SK-N-SH treated with all-trans-retinoic acid at 6 μM for 48 hours (cell line): ENCODE measurements at regions not wholly inside any gene's neighbourhood (a gene's known extent, or its start where the extent isn't known, plus 50 kb on each side); places are given as distances from the start of the nearest gene placed in this dataset.

ENCODE experiments used
- ATAC-seq: fragments of 200-7000 bp; cut with Tn5 transposase; 3 replicates; pipeline ENCODE4 v1.9.1; 2020; ENCODE audit warnings: mild to moderate bottlenecking, moderate library complexity
- ARNTL ChIP-seq: fragments of 450-650 bp; formaldehyde crosslinking; IDR thresholded peaks from 2 replicates; pipeline ENCODE4 v1.5.0; 2020; ENCODE audit warnings: low read depth, mild to moderate bottlenecking, moderate library complexity, borderline replicate concordance
- BACH2 ChIP-seq: fragments of 250-450 bp; sonication (Bioruptor Pico); IDR thresholded peaks from 2 replicates; pipeline ENCODE4 v1.9.0; 2021; ENCODE audit warnings: mild to moderate bottlenecking, borderline replicate concordance
- ESRRG ChIP-seq: fragments of 250-450 bp; sonication (Bioruptor Pico); IDR thresholded peaks from 2 replicates; pipeline ENCODE4 v1.6.1; 2021; ENCODE audit warnings: mild to moderate bottlenecking
- ISL1 ChIP-seq: fragments of 250-450 bp; sonication (Bioruptor Pico); IDR thresholded peaks from 2 replicates; pipeline ENCODE4 v2.1.2; 2022; ENCODE audit warnings: mild to moderate bottlenecking, moderate library complexity
- OSR1 ChIP-seq: fragments of 250-450 bp; sonication (Bioruptor Pico); IDR thresholded peaks from 2 replicates; pipeline ENCODE4 v1.8.0; 2022; ENCODE audit warnings: moderate library complexity, mild to moderate bottlenecking, inconsistent platforms
- PPARA ChIP-seq: fragments of 250-450 bp; sonication (Bioruptor Pico); IDR thresholded peaks from 2 replicates; pipeline ENCODE4 v1.5.0; 2020; ENCODE audit warnings: mild to moderate bottlenecking, borderline replicate concordance
- RARB ChIP-seq: fragments of 250-450 bp; sonication (Bioruptor Pico); IDR thresholded peaks from 2 replicates; pipeline ENCODE4 v1.8.0; 2021; ENCODE audit warnings: mild to moderate bottlenecking, moderate library complexity
- SNAI2 ChIP-seq: fragments of 250-450 bp; sonication (Bioruptor Pico); IDR thresholded peaks from 2 replicates; pipeline ENCODE4 v1.5.0; 2020; ENCODE audit warnings: mild to moderate bottlenecking, moderate library complexity
- TCF4 ChIP-seq: fragments of 250-450 bp; sonication (Bioruptor Pico); IDR thresholded peaks from 2 replicates; pipeline ENCODE4 v1.8.0; 2021; ENCODE audit warnings: mild to moderate bottlenecking, moderate library complexity, borderline replicate concordance
- TOX ChIP-seq: fragments of 250-450 bp; sonication (Bioruptor Pico); IDR thresholded peaks from 2 replicates; pipeline ENCODE4 v1.8.0; 2021; ENCODE audit warnings: mild to moderate bottlenecking, moderate library complexity, borderline replicate concordance
- ZFP3 ChIP-seq: fragments of 250-450 bp; sonication (Bioruptor Pico); IDR thresholded peaks from 2 replicates; pipeline ENCODE4 v1.5.0; 2020; ENCODE audit warnings: mild to moderate bottlenecking, moderate library complexity
- ZFP30 ChIP-seq: fragments of 450-650 bp; formaldehyde crosslinking; IDR thresholded peaks from 2 replicates; pipeline ENCODE4 v1.5.0; 2022; ENCODE audit warnings: mild to moderate bottlenecking, moderate library complexity
- ZNF565 ChIP-seq: fragments of 450-650 bp; formaldehyde crosslinking; conservative IDR thresholded peaks from 2 replicates; pipeline ENCODE4 v1.5.0; 2020; ENCODE audit warnings: low read depth, mild to moderate bottlenecking, moderate library complexity
- ZNF70 ChIP-seq: fragments of 450-650 bp; formaldehyde crosslinking; IDR thresholded peaks from 2 replicates; pipeline ENCODE4 v1.5.0; 2020; ENCODE audit warnings: mild to moderate bottlenecking, moderate library complexity
- TF ChIP-seq, protein P1 (sequence below): fragments of 250-450 bp; sonication (Bioruptor Pico); IDR thresholded peaks from 2 replicates; pipeline ENCODE4 v1.8.0; 2020; ENCODE audit warnings: mild to moderate bottlenecking, moderate library complexity, borderline replicate concordance
- TF ChIP-seq, protein P2 (sequence below): fragments of 250-450 bp; sonication (Bioruptor Pico); IDR thresholded peaks from 2 replicates; pipeline ENCODE4 v1.8.0; 2021; ENCODE audit warnings: low read depth, mild to moderate bottlenecking, moderate library complexity, borderline replicate concordance
- TF ChIP-seq, protein P3 (sequence below): fragments of 250-450 bp; sonication (Bioruptor Pico); IDR thresholded peaks from 2 replicates; pipeline ENCODE4 v1.5.0; 2020; ENCODE audit warnings: mild to moderate bottlenecking, moderate library complexity
- TF ChIP-seq, protein P4 (sequence below): fragments of 250-450 bp; sonication (Bioruptor Pico); IDR thresholded peaks from 2 replicates; pipeline ENCODE4 v1.5.1; 2020; ENCODE audit warnings: low read depth, mild to moderate bottlenecking, moderate library complexity

DNA sequence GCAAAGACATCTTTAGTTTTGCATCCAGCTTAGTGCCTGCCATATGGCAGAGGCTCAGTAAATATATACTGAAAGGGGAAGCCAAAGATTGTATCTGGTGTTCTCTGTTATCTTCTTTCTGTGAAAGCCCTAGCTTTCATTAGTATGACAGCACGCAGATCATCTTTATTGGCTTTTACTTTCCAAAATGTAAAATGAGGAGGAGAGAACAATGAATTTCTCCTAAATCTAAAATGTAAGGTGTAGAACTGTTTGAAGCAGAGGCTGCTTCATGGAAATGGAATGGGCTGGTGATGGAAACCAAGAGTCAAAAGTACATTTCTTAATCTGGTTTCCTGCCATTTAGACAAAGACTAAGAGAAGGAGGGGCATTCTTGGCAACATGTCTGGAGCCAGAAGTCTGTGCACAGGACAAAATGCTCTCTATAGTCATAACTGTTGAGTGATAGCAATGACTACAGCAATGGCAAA lies 1029.9 kb upstream of the PIK3C3 start:
- no peak for TF ChIP-seq ESRRG (CRISPR knock-in tag)
- peak; percentile 76; the same call in 1 of the 2 replicates for TF ChIP-seq TCF4 (CRISPR knock-in tag)
- TF ChIP-seq ISL1 (CRISPR knock-in tag) = peak; percentile 96
- TF ChIP-seq, protein P1, sequence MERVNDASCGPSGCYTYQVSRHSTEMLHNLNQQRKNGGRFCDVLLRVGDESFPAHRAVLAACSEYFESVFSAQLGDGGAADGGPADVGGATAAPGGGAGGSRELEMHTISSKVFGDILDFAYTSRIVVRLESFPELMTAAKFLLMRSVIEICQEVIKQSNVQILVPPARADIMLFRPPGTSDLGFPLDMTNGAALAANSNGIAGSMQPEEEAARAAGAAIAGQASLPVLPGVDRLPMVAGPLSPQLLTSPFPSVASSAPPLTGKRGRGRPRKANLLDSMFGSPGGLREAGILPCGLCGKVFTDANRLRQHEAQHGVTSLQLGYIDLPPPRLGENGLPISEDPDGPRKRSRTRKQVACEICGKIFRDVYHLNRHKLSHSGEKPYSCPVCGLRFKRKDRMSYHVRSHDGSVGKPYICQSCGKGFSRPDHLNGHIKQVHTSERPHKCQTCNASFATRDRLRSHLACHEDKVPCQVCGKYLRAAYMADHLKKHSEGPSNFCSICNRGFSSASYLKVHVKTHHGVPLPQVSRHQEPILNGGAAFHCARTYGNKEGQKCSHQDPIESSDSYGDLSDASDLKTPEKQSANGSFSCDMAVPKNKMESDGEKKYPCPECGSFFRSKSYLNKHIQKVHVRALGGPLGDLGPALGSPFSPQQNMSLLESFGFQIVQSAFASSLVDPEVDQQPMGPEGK = 0 out of 2 replicates have a peak, but pooled peaks have one; percentile 13
- 0 out of 2 replicates have a peak, but pooled peaks have one; percentile 22 for TF ChIP-seq ZFP30 (CRISPR knock-in tag)
- peak; percentile 69 for TF ChIP-seq SNAI2 (CRISPR knock-in tag)
- no peak for TF ChIP-seq PPARA (CRISPR knock-in tag)
- TF ChIP-seq ZFP3 = 0 out of 2 replicates have a peak, but pooled peaks have one; percentile 20
- TF ChIP-seq ZNF565 (CRISPR knock-in tag) = 0 out of 2 replicates have a peak, but pooled peaks have one; percentile 56
- TF ChIP-seq, protein P2, sequence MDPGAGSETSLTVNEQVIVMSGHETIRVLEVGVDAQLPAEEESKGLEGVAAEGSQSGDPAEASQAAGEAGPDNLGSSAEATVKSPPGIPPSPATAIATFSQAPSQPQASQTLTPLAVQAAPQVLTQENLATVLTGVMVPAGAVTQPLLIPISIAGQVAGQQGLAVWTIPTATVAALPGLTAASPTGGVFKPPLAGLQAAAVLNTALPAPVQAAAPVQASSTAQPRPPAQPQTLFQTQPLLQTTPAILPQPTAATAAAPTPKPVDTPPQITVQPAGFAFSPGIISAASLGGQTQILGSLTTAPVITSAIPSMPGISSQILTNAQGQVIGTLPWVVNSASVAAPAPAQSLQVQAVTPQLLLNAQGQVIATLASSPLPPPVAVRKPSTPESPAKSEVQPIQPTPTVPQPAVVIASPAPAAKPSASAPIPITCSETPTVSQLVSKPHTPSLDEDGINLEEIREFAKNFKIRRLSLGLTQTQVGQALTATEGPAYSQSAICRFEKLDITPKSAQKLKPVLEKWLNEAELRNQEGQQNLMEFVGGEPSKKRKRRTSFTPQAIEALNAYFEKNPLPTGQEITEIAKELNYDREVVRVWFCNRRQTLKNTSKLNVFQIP (CRISPR knock-in tag) = peak; percentile 40; the same call in 1 of the 2 replicates
- TF ChIP-seq, protein P3, sequence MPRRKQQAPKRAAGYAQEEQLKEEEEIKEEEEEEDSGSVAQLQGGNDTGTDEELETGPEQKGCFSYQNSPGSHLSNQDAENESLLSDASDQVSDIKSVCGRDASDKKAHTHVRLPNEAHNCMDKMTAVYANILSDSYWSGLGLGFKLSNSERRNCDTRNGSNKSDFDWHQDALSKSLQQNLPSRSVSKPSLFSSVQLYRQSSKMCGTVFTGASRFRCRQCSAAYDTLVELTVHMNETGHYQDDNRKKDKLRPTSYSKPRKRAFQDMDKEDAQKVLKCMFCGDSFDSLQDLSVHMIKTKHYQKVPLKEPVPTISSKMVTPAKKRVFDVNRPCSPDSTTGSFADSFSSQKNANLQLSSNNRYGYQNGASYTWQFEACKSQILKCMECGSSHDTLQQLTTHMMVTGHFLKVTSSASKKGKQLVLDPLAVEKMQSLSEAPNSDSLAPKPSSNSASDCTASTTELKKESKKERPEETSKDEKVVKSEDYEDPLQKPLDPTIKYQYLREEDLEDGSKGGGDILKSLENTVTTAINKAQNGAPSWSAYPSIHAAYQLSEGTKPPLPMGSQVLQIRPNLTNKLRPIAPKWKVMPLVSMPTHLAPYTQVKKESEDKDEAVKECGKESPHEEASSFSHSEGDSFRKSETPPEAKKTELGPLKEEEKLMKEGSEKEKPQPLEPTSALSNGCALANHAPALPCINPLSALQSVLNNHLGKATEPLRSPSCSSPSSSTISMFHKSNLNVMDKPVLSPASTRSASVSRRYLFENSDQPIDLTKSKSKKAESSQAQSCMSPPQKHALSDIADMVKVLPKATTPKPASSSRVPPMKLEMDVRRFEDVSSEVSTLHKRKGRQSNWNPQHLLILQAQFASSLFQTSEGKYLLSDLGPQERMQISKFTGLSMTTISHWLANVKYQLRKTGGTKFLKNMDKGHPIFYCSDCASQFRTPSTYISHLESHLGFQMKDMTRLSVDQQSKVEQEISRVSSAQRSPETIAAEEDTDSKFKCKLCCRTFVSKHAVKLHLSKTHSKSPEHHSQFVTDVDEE (CRISPR knock-in tag) = peak; percentile 52; the same call in 1 of the 2 replicates
- peak; percentile 80 for ATAC-seq

DNA sequence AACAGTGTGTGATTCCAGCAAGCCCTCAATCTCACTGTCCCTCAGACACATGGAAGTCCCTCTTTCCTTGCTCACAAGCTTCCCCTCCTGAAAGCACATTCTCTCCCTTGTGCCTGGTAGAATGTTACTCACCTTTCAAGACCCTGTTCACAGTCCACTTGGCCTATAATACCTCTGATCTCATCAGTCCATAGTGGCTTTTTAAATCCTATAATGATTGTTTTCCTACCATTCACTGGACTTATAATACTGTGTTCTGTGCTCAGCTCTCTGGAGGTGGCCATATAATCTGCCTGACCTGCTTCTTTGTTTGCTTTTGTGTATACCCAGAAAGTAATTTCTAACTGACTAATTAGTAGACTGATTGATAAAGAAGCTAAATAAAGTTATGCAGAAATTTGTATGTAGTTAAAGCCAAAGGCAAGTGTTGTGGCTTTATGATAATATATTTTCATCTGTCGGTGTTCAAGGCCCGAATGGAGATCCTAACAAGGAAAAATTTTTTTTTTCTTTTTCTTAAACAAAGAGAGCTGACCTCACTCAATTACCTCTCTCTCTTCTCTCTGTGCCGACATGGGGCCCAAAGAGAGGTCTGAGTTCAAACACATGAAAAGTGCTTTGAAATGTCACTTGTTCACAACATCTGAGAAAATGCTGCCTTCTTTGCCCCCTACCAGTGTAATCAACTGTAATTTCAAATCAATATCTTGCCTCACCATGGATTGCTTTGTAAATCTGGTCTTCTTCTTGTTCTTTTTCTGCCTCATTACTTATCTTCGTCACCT lies 1033.0 kb upstream of the PIK3C3 start:
- no peak for ATAC-seq
- no peak for TF ChIP-seq OSR1 (CRISPR knock-in tag)
- TF ChIP-seq TCF4 (CRISPR knock-in tag) = no peak
- TF ChIP-seq BACH2 (CRISPR knock-in tag) = no peak
- TF ChIP-seq, protein P3 (CRISPR knock-in tag) = no peak
- no peak for TF ChIP-seq ZFP3
- no peak for TF ChIP-seq ZFP30 (CRISPR knock-in tag)
- TF ChIP-seq ARNTL = no peak
- TF ChIP-seq, protein P2 (CRISPR knock-in tag) = no peak
- TF ChIP-seq, protein P4, sequence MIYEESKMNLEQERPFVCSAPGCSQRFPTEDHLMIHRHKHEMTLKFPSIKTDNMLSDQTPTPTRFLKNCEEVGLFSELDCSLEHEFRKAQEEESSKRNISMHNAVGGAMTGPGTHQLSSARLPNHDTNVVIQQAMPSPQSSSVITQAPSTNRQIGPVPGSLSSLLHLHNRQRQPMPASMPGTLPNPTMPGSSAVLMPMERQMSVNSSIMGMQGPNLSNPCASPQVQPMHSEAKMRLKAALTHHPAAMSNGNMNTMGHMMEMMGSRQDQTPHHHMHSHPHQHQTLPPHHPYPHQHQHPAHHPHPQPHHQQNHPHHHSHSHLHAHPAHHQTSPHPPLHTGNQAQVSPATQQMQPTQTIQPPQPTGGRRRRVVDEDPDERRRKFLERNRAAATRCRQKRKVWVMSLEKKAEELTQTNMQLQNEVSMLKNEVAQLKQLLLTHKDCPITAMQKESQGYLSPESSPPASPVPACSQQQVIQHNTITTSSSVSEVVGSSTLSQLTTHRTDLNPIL (CRISPR knock-in tag) = no peak
- TF ChIP-seq SNAI2 (CRISPR knock-in tag) = no peak
- no peak for TF ChIP-seq ZNF70
- no peak for TF ChIP-seq TOX
- TF ChIP-seq ISL1 (CRISPR knock-in tag) = no peak
- no peak for TF ChIP-seq ZNF565 (CRISPR knock-in tag)
- TF ChIP-seq RARB (CRISPR knock-in tag) = no peak
- TF ChIP-seq, protein P1 = no peak
- no peak for TF ChIP-seq PPARA (CRISPR knock-in tag)
